Peyer's patch (tissue), 4 donors: ENCODE measurements at regions not wholly inside any gene's neighbourhood (a gene's known extent, or its start where the extent isn't known, plus 50 kb on each side); places are given as distances from the start of the nearest gene placed in this dataset.

Source experiments
- DNase-seq, 3 donors: peaks; one replicate each; pipeline ENCODE4 v3.0.0-alpha.2; 2017 to 2019
- H3K27ac ChIP-seq, 4 donors: fragments of 200-600 bp; sonication (generic); one replicate each; pipeline ENCODE4 v1.5.1; 2016 to 2019
- H3K27me3 ChIP-seq, 2 donors: fragments of 200-600 bp; sonication (generic); one replicate each; pipeline ENCODE4 v1.5.1; 2019
- H3K36me3 ChIP-seq, 3 donors: fragments of 200-600 bp; sonication (generic); one replicate each; pipeline ENCODE4 v1.5.1; 2016 to 2019
- H3K4me1 ChIP-seq, 4 donors: fragments of 200-600 bp; sonication (generic); one replicate each; pipeline ENCODE4 v1.5.1; 2016 to 2019
- H3K4me3 ChIP-seq, 4 donors: fragments of 200-600 bp; sonication (generic); 1 replicate in 3 of 4; 2 replicates in 1 of 4; pipeline ENCODE4 v1.5.1; 2016 to 2019; ENCODE audit warnings: mild to moderate bottlenecking in 1 of 4
- H3K9me3 ChIP-seq, 4 donors: fragments of 200-600 bp; sonication (generic); one replicate each; pipeline ENCODE4 v1.5.1; 2016 to 2019; ENCODE audit warnings: mild to moderate bottlenecking in 1 of 4
- POLR2A ChIP-seq, 2 donors: fragments of 450-650 bp; IDR thresholded peaks; one replicate each; pipeline ENCODE4 v1.5.1; 2017; ENCODE audit warnings: antibody characterized with exemption in 2 of 2, mild to moderate bottlenecking in 2 of 2, moderate library complexity in 2 of 2
- TF ChIP-seq, protein P1 (sequence below), 6 experiments: fragments of 450-650 bp in 4 of 6; fragments of 200-600 bp in 2 of 6; sonication (generic) in 1 of 6; IDR thresholded peaks; one replicate each; pipeline ENCODE4 v1.5.1; 2017 to 2019; ENCODE audit warnings: antibody characterized with exemption in 6 of 6, mild to moderate bottlenecking in 3 of 6, moderate library complexity in 1 of 6

DNA sequence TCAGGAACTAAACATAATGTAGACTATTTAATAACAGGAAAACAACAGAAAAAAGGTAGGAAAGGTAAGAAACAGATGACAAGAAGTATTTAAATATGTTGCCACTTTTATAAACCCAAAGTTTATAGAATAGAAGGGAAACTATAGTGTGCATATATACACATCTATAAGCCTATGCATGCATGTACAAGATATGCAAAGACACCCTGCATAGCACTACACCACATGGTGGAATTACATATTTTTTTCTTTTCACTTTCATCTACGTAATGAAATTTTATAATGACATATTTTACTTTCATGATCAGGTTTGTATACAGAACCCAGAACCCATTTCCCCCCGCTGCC, 136.8 kb downstream of the MEX3B start:
- Histone ChIP-seq H3K4me3 (no peak overlapping the region), H3K36me3 (no peaks in the 10 kb centered on the region), H3K9me3 (no peaks in the 10 kb centered on the region), H3K27me3 (no peaks in the 10 kb centered on the region), H3K27ac (no peak overlapping the region), H3K4me1 (no peaks in the 10 kb centered on the region)
- TF ChIP-seq, protein P1, sequence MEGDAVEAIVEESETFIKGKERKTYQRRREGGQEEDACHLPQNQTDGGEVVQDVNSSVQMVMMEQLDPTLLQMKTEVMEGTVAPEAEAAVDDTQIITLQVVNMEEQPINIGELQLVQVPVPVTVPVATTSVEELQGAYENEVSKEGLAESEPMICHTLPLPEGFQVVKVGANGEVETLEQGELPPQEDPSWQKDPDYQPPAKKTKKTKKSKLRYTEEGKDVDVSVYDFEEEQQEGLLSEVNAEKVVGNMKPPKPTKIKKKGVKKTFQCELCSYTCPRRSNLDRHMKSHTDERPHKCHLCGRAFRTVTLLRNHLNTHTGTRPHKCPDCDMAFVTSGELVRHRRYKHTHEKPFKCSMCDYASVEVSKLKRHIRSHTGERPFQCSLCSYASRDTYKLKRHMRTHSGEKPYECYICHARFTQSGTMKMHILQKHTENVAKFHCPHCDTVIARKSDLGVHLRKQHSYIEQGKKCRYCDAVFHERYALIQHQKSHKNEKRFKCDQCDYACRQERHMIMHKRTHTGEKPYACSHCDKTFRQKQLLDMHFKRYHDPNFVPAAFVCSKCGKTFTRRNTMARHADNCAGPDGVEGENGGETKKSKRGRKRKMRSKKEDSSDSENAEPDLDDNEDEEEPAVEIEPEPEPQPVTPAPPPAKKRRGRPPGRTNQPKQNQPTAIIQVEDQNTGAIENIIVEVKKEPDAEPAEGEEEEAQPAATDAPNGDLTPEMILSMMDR (IDR thresholded peaks at IDR 0.05) = no peak
- TF ChIP-seq POLR2A (IDR thresholded peaks at IDR 0.05) = no peak
- no peak for DNase-seq

DNA sequence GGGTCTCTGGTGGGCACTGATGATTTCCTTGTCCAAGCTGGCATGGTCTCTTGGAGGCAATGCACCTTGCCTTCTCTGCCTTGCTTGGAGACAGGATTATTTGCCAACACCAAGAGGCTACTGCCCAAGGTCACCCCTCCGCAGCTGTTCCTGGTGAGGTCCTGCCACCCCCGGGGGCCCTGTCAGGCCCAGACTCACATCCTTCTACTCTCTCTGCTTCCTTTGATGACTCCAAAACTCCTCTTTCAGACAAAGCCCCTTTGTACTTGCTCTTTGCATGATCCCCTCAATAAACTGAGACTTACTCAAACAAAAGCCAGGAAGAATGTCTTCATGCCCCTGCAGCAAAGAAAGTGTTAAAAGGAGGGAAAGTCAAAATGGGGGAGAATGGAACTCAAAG, 137.7 kb downstream of the MEX3B start:
- no peak for DNase-seq
- TF ChIP-seq POLR2A (IDR thresholded peaks at IDR 0.05) = no peak
- TF ChIP-seq, protein P1 (IDR thresholded peaks at IDR 0.05) = no peak
- H3K27me3 ChIP-seq = no peaks in the 10 kb centered on the region
- H3K27ac ChIP-seq = no peak overlapping the region
- no peaks in the 10 kb centered on the region for H3K4me1 ChIP-seq
- no peaks in the 10 kb centered on the region for H3K9me3 ChIP-seq
- no peaks in the 10 kb centered on the region for H3K36me3 ChIP-seq
- no peak overlapping the region for H3K4me3 ChIP-seq

DNA sequence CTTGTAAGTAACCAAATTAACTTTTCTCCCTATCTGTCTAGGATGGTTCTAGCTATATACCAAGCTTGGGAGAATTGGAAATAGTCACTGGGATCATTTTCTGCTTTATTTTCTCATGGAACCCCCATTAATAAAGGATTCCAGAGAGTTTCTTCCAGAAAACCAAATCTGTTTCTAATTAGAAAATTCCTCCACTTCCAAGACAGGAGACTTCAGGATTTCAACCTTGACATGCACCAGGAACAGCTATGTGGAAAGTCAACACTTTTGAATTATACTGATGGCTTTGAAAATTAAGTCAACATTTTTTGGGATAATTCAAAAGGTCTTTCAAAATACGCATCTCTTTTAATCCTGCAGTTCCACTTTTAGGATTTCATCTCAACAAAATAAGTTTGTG, 138.3 kb downstream of the MEX3B start:
- no peak for DNase-seq
- H3K9me3 ChIP-seq = no peaks in the 10 kb centered on the region
- H3K4me3 ChIP-seq = no peak overlapping the region
- no peaks in the 10 kb centered on the region for H3K4me1 ChIP-seq
- no peaks in the 10 kb centered on the region for H3K27me3 ChIP-seq
- no peaks in the 10 kb centered on the region for H3K36me3 ChIP-seq
- TF ChIP-seq, protein P1 (IDR thresholded peaks at IDR 0.05) = no peak
- no peak for TF ChIP-seq POLR2A (IDR thresholded peaks at IDR 0.05)
- H3K27ac ChIP-seq = no peak overlapping the region

DNA sequence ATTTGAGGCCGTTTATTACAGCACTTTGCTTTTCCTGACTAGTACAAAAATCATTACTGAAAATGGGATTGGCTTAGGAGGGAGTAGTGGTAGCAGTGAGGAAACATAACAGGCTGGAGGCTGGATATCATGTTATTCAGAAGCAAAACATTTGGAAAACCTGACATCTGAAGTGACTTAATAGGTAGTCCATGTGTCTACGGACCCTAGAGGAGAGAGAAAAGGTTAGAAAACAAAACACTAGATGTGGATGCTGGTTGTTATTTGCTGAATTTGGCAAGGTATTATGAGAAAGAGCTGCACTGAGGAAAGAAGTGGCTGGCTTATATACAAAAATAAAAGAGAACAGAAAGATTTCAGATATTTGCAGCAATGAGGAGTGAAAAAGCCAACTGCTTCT, 139.9 kb downstream of the MEX3B start:
- Histone ChIP-seq H3K9me3 (no peaks in the 10 kb centered on the region), H3K27ac (no peak overlapping the region), H3K4me1 (no peaks in the 10 kb centered on the region), H3K36me3 (no peaks in the 10 kb centered on the region), H3K27me3 (no peaks in the 10 kb centered on the region), H3K4me3 (no peak overlapping the region)
- DNase-seq = no peak
- TF ChIP-seq, protein P1 (IDR thresholded peaks at IDR 0.05) = no peak
- TF ChIP-seq POLR2A (IDR thresholded peaks at IDR 0.05) = no peak

DNA sequence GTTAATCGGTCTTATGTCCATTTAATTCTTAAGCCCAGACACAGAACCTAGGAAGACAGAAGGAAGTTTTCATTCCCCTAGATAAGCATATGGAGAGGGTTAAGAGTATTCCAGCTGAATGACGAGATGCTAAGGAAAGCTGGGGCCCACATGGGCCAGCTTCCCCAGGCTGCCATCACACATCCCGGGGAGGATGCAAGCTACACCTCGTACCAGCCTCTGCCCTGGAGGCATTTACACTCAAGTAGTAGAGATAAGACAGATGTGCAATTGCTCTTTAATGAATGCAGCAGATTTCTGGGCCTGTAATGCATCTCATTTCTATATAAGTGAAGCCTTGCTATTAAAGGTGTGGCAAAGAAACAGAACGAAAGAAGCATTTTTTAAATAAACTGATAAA, 144.5 kb downstream of the MEX3B start:
- Histone ChIP-seq H3K9me3 (no peaks in the 10 kb centered on the region), H3K27me3 (no peaks in the 10 kb centered on the region), H3K36me3 (no peaks in the 10 kb centered on the region), H3K4me1 (no peaks in the 10 kb centered on the region), H3K27ac (no peak overlapping the region), H3K4me3 (no peak overlapping the region)
- DNase-seq = no peak
- no peak for TF ChIP-seq POLR2A (IDR thresholded peaks at IDR 0.05)
- TF ChIP-seq, protein P1 (IDR thresholded peaks at IDR 0.05) = no peak

DNA sequence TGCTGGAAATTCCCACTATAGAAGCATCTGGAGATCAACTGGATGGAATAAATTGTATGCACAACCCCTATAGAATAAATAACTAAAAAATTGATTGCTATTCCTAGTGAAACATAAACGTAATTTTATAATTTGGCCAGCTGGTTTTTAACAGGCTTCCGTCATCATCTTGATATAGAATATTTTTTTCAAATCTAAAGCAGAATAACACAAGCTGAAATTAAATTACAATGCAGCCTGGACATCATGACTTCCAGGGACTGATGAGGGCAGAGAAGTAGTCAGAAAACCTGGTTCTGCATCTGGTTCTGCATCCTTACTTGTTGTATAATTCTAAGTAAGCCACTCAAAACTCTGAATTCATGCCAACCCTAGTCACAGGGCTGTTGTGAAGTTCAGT, 146.1 kb downstream of the MEX3B start:
- no peaks in the 10 kb centered on the region for H3K36me3 ChIP-seq
- H3K27ac ChIP-seq = no peak overlapping the region
- TF ChIP-seq POLR2A (IDR thresholded peaks at IDR 0.05) = no peak
- TF ChIP-seq, protein P1 (IDR thresholded peaks at IDR 0.05) = no peak
- no peak for DNase-seq
- no peaks in the 10 kb centered on the region for H3K4me1 ChIP-seq
- no peaks in the 10 kb centered on the region for H3K27me3 ChIP-seq
- no peaks in the 10 kb centered on the region for H3K9me3 ChIP-seq
- H3K4me3 ChIP-seq = no peak overlapping the region
